ENCODE measurements at regions not wholly inside any gene's neighbourhood (a gene's known extent, or its start where the extent isn't known, plus 50 kb on each side); places are given as distances from the start of the nearest gene placed in this dataset.

DNA sequence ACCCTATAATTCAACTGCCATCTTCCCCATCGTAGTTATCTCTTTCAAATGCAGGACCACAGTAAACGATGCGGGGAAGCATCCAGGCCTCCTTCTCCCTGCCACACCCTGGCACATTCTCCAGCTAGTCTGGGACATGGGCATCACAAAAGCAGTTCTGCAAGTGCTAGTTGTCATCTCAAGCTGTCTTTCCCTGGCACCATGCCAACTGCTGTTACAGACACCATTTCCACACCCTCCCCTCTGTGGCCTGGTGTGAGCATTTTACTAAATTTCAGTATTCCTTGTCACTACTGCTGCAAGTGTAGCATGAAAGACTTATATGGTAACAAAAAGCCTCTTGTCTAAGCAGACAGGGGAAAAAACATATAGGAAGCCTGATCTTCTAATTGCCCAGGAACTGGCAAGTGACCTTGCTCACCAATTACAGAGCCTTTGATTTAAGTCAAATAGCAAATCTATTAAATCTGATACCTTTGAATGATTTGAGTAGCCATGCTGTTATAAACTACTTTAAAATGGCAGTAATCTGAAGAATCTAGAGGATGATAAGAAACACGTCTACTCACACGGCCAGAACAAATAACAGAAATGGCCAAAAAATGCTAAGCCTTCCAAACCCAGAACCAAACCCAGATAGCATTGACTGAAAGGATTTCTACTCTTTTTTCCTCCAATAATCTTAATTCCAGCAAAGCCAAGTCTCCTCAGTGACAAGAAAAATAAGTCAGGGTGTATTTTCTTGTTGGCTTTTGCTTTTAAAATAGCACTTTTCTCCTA lies 179.0 kb downstream of the NUFIP1 start:
- TF ChIP-seq, protein P1, sequence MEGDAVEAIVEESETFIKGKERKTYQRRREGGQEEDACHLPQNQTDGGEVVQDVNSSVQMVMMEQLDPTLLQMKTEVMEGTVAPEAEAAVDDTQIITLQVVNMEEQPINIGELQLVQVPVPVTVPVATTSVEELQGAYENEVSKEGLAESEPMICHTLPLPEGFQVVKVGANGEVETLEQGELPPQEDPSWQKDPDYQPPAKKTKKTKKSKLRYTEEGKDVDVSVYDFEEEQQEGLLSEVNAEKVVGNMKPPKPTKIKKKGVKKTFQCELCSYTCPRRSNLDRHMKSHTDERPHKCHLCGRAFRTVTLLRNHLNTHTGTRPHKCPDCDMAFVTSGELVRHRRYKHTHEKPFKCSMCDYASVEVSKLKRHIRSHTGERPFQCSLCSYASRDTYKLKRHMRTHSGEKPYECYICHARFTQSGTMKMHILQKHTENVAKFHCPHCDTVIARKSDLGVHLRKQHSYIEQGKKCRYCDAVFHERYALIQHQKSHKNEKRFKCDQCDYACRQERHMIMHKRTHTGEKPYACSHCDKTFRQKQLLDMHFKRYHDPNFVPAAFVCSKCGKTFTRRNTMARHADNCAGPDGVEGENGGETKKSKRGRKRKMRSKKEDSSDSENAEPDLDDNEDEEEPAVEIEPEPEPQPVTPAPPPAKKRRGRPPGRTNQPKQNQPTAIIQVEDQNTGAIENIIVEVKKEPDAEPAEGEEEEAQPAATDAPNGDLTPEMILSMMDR (IDR thresholded peaks at IDR 0.05): no peak
- no peak for TF ChIP-seq POLR2A (IDR thresholded peaks at IDR 0.05)
